ENCODE measurements at regions not wholly inside any gene's neighbourhood (a gene's known extent, or its start where the extent isn't known, plus 50 kb on each side); places are given as distances from the start of the nearest gene placed in this dataset.

DNA sequence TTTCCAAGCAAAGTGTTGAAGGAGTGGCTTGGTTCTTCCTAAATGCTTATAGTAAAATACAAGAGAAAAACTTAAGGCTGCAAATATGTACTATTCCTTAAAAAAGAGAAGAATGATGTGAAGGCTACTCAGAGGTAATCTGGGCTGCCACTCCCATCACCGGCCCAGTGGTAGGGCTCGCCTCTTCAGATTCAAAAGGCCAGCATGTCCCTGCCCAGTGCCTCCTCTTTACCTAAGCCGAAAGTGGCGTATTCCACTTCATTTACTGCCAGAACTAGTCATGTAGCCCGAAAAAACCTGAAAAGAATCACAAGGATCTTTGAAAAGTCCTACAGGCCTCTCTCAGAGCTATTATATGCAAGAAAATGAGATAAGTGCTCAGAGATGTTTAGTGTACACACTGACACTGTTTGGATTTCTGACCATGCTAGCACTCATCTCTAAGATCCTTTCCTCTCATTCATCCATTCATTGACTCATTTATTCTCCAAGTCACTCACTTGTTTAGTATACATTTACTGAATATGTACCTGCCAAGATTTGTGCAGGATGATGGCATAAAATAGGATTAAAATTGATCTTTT, 373.3 kb upstream of the THBS1 start:
- Histone ChIP-seq H3K27ac (ENCODE audit: low read length) (no peak overlapping the region), H3K27me3 (ENCODE audit: control insufficient read depth, insufficient read depth, low read length) (no peaks in the 10 kb centered on the region), H3K9me3 (ENCODE audit: control insufficient read depth, low read depth, low read length) (no peaks in the 10 kb centered on the region), H3K9ac (ENCODE audit: low read length) (no peak overlapping the region), H3K4me3 (ENCODE audit: low read length) (no peak overlapping the region), H3K36me3 (ENCODE audit: control insufficient read depth, low read depth, low read length) (no peaks in the 10 kb centered on the region), H3K4me1 (ENCODE audit: control insufficient read depth, low read depth, low read length) (no peaks in the 10 kb centered on the region)

DNA sequence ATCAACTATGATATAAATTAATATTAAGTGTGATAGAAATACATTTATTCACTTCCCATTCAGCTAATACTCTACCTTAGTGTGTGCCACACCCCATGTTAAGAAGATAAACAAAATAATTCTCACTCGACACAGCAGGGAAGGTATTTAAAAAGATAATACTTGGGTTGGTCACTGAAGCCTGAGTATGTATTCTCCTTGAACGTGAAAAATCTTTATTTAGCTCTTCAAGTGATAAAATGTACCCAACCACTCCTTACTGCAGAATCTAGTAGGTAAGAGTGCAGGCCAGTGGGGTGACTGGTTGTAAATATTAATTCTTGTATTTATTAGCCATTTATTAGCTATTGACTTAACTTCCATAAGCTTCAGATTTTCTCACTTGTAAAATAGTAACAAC, 372.7 kb upstream of the THBS1 start:
- Histone ChIP-seq H3K36me3 (ENCODE audit: control insufficient read depth, low read depth, low read length) (no peaks in the 10 kb centered on the region), H3K9me3 (ENCODE audit: control insufficient read depth, low read depth, low read length) (no peaks in the 10 kb centered on the region), H3K4me3 (ENCODE audit: low read length) (no peak overlapping the region), H3K9ac (ENCODE audit: low read length) (no peak overlapping the region), H3K27ac (ENCODE audit: low read length) (no peak overlapping the region), H3K4me1 (ENCODE audit: control insufficient read depth, low read depth, low read length) (peaks cover 4% of the 10 kb centered on the region), H3K27me3 (ENCODE audit: control insufficient read depth, insufficient read depth, low read length) (no peaks in the 10 kb centered on the region)

- no peaks in the 10 kb centered on the region for H3K27me3 ChIP-seq (ENCODE audit: control insufficient read depth, insufficient read depth, low read length)
Measured at GRCh38 chr15:39209548-39210211, 371.2 kb upstream of the THBS1 start.

GRCh38 chr15:39211108-39211979, 369.5 kb upstream of the THBS1 start:
- Histone ChIP-seq H3K4me1 (ENCODE audit: control insufficient read depth, low read depth, low read length) (peaks cover 13% of the 10 kb centered on the region), H3K36me3 (ENCODE audit: control insufficient read depth, low read depth, low read length) (no peaks in the 10 kb centered on the region), H3K27ac (ENCODE audit: low read length) (no peak overlapping the region), H3K4me3 (ENCODE audit: low read length) (no peak overlapping the region), H3K9me3 (ENCODE audit: control insufficient read depth, low read depth, low read length) (no peaks in the 10 kb centered on the region), H3K27me3 (ENCODE audit: control insufficient read depth, insufficient read depth, low read length) (no peaks in the 10 kb centered on the region), H3K9ac (ENCODE audit: low read length) (no peak overlapping the region)

More at GRCh38 chr15:39209548-39210211, 371.2 kb upstream of the THBS1 start:
- Histone ChIP-seq H3K9me3 (ENCODE audit: control insufficient read depth, low read depth, low read length) (no peaks in the 10 kb centered on the region), H3K36me3 (ENCODE audit: control insufficient read depth, low read depth, low read length) (no peaks in the 10 kb centered on the region), H3K4me1 (ENCODE audit: control insufficient read depth, low read depth, low read length) (peaks cover 13% of the 10 kb centered on the region), H3K27ac (ENCODE audit: low read length) (no peak overlapping the region), H3K4me3 (ENCODE audit: low read length) (no peak overlapping the region), H3K9ac (ENCODE audit: low read length) (no peak overlapping the region)

- no peaks in the 10 kb centered on the region for H3K27me3 ChIP-seq (ENCODE audit: control insufficient read depth, insufficient read depth, low read length)
- no peaks in the 10 kb centered on the region for H3K9me3 ChIP-seq (ENCODE audit: control insufficient read depth, low read depth, low read length)
- H3K9ac ChIP-seq (ENCODE audit: low read length): peak overlapping the region; percentile 25
- H3K4me3 ChIP-seq (ENCODE audit: low read length): peak overlapping the region; percentile 1
- H3K36me3 ChIP-seq (ENCODE audit: control insufficient read depth, low read depth, low read length): no peaks in the 10 kb centered on the region
- peaks cover 13% of the 10 kb centered on the region for H3K4me1 ChIP-seq (ENCODE audit: control insufficient read depth, low read depth, low read length)
- H3K27ac ChIP-seq (ENCODE audit: low read length): peak overlapping the region; percentile 75
Measured at GRCh38 chr15:39213385-39213840, 367.5 kb upstream of the THBS1 start.

GRCh38 chr15:39215015-39215414, 365.9 kb upstream of the THBS1 start:
- Histone ChIP-seq H3K4me3 (ENCODE audit: low read length) (no peak overlapping the region), H3K9ac (ENCODE audit: low read length) (no peak overlapping the region), H3K27ac (ENCODE audit: low read length) (no peak overlapping the region), H3K4me1 (ENCODE audit: control insufficient read depth, low read depth, low read length) (peaks cover 13% of the 10 kb centered on the region), H3K36me3 (ENCODE audit: control insufficient read depth, low read depth, low read length) (no peaks in the 10 kb centered on the region), H3K27me3 (ENCODE audit: control insufficient read depth, insufficient read depth, low read length) (no peaks in the 10 kb centered on the region), H3K9me3 (ENCODE audit: control insufficient read depth, low read depth, low read length) (no peaks in the 10 kb centered on the region)

DNA sequence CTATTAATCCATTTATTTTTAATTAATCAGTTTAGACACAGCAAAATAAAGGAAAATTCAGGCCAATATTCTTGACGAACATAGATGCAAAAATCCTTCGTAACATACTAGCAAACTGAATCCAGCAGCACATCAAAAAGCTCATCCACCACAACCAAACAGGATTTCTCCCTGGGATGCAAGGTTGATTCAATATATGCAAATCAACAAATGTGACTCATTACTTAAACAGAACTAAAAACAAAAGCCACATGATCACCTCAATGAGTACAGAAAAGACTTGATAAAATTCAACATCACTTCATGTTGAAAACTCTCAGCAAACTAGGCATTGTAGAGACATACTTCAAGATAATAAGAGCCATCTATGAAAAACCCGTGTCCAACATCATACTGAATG, 364.1 kb upstream of the THBS1 start:
- H3K9ac ChIP-seq (ENCODE audit: low read length): no peak overlapping the region

DNA sequence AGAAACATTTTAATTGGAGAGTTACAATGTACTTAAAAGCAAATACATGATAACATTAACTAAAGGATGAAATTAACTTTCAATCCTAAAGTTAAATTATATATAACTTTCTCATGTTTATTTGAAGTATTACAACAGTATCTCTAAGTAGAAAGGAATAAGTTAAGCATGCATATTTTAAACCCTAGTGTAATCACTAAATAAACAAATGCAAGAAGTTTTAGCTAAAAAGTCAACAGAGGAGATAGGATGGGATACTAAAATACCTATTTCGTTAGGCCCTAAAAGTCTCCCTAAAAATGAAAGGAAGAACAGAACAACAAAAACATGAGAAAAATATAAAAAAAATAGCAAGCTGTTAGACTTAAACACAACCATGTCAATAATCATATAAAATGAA, 361.3 kb upstream of the THBS1 start:
- Histone ChIP-seq H3K4me1 (ENCODE audit: control insufficient read depth, low read depth, low read length) (no peaks in the 10 kb centered on the region), H3K36me3 (ENCODE audit: control insufficient read depth, low read depth, low read length) (no peaks in the 10 kb centered on the region), H3K4me3 (ENCODE audit: low read length) (no peak overlapping the region), H3K27ac (ENCODE audit: low read length) (no peak overlapping the region), H3K9me3 (ENCODE audit: control insufficient read depth, low read depth, low read length) (no peaks in the 10 kb centered on the region), H3K27me3 (ENCODE audit: control insufficient read depth, insufficient read depth, low read length) (no peaks in the 10 kb centered on the region), H3K9ac (ENCODE audit: low read length) (no peak overlapping the region)

More for the DNA sequence above, 364.1 kb upstream of the THBS1 start:
- no peaks in the 10 kb centered on the region for H3K9me3 ChIP-seq (ENCODE audit: control insufficient read depth, low read depth, low read length)
- no peaks in the 10 kb centered on the region for H3K36me3 ChIP-seq (ENCODE audit: control insufficient read depth, low read depth, low read length)
- H3K27me3 ChIP-seq (ENCODE audit: control insufficient read depth, insufficient read depth, low read length): no peaks in the 10 kb centered on the region
- H3K27ac ChIP-seq (ENCODE audit: low read length): no peak overlapping the region
- H3K4me3 ChIP-seq (ENCODE audit: low read length): no peak overlapping the region
- peaks cover 13% of the 10 kb centered on the region for H3K4me1 ChIP-seq (ENCODE audit: control insufficient read depth, low read depth, low read length)

DNA sequence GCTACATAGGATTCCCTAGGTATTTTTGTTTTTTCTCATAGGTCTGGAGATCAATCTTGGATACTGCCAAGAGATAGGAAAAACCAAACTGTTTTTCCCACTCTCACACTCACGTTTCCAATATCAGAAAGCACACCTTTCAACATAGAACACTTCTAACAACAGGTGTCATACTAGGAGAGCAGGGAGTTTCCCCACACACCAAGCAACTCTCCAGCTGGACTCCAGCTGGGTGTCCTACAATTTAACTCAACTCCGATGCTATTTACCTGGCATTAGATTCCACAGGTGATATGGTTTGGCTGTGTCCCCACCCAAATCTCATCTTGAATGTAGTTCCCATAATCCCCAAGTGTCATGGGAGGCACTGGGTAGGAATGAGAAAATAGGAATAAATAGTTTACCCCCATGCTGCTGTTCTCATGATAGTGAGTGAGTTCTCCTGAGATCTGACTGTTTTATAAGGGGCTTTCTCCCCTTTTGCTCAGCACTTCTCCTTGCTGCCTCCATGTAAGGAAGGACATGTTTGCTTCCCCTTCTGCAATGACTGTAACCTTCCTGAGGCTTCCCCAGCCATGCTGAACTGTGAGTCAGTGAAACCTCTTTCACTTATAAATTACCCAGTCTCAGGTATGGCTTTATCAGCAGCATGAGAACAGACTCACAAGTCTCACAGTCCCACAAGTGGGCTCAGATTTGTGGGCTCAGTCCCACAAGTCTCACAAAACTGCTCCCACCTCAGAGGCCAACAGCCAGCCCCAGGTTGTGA, 354.5 kb upstream of the THBS1 start:
- Histone ChIP-seq H3K4me3 (ENCODE audit: low read length) (no peak overlapping the region), H3K27me3 (ENCODE audit: control insufficient read depth, insufficient read depth, low read length) (no peaks in the 10 kb centered on the region), H3K9ac (ENCODE audit: low read length) (no peak overlapping the region), H3K9me3 (ENCODE audit: control insufficient read depth, low read depth, low read length) (no peaks in the 10 kb centered on the region), H3K27ac (ENCODE audit: low read length) (no peak overlapping the region), H3K4me1 (ENCODE audit: control insufficient read depth, low read depth, low read length) (peaks cover 7% of the 10 kb centered on the region), H3K36me3 (ENCODE audit: control insufficient read depth, low read depth, low read length) (no peaks in the 10 kb centered on the region)

DNA sequence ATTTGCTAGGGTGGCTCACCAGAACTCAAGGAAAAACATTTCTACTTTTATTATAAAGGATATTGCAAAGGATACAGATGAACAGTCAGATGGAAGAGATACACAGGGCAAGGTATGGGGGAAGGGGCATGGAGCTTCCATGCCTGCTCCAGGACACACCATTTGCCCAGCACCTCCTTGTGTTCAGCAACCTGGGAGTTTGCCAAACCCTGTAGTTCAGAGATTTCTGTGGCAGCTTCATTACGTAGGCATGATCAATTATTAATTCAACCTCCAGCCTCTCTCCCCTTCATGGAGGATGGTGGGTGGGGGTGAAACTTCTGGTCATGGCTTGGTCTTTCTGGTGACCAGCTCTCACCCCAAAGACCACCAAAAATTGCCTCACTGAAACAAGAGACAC, 353.9 kb upstream of the THBS1 start:
- Histone ChIP-seq H3K4me3 (ENCODE audit: low read length) (no peak overlapping the region), H3K4me1 (ENCODE audit: control insufficient read depth, low read depth, low read length) (peaks cover 7% of the 10 kb centered on the region), H3K36me3 (ENCODE audit: control insufficient read depth, low read depth, low read length) (no peaks in the 10 kb centered on the region), H3K27ac (ENCODE audit: low read length) (no peak overlapping the region), H3K27me3 (ENCODE audit: control insufficient read depth, insufficient read depth, low read length) (no peaks in the 10 kb centered on the region), H3K9ac (ENCODE audit: low read length) (no peak overlapping the region), H3K9me3 (ENCODE audit: control insufficient read depth, low read depth, low read length) (no peaks in the 10 kb centered on the region)

GRCh38 chr15:39228889-39229288, 352.0 kb upstream of the THBS1 start:
- Histone ChIP-seq H3K4me1 (ENCODE audit: control insufficient read depth, low read depth, low read length) (peaks cover 7% of the 10 kb centered on the region), H3K36me3 (ENCODE audit: control insufficient read depth, low read depth, low read length) (no peaks in the 10 kb centered on the region), H3K27me3 (ENCODE audit: control insufficient read depth, insufficient read depth, low read length) (no peaks in the 10 kb centered on the region), H3K9ac (ENCODE audit: low read length) (no peak overlapping the region), H3K27ac (ENCODE audit: low read length) (no peak overlapping the region), H3K9me3 (ENCODE audit: control insufficient read depth, low read depth, low read length) (no peaks in the 10 kb centered on the region), H3K4me3 (ENCODE audit: low read length) (no peak overlapping the region)
